ENCODE measurements at regions not wholly inside any gene's neighbourhood (a gene's known extent, or its start where the extent isn't known, plus 50 kb on each side); places are given as distances from the start of the nearest gene placed in this dataset.

DNA sequence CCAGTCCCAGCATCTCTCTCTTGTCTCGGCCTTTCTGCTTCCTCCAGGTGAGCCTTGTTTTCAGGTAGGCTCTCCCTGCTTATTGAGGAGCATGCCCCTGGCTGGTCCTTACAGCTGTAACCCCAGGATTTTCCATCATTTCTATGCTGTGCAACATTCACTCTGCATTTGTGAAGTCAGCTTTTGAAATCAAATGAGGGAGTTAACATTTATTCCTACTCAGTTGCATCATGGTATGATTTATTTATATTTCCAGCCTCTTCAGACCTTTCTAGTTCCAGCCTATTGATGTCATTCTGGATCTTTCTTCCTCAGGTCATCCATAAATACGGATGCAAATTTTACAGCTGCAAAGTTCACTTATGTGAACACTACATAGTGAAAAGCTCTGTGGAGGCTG lies 755.6 kb downstream of the TYW1 start:
- H3K9me3 ChIP-seq (ENCODE audit: control insufficient read depth, low read length) = no peaks in the 10 kb centered on the region
- DNase-seq = no peak

DNA sequence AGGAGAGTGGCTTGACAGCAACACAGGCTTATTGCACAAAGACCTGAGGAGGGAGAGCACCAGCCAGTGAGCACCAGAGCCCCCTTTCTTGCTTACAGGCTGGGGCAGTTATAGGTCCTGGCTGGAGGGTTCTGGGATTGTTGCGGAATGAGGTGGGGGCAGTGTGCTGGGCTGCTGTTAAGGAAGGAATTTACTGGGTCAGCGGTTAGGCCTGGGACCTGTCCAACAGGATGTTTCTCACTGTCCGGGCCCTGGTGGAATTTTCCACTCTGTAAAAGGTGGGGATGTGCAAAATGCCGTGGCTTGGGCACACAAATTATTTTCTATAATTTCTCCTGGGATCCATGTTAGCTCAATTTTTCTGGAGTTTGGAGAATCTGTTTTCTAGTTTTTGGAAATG lies 757.3 kb downstream of the TYW1 start:
- Histone ChIP-seq H3K4me3 (ENCODE audit: insufficient read depth, low read depth, low read length, poor library complexity, severe bottlenecking) (no peak overlapping the region), H3K27me3 (replicated peaks; ENCODE audit: control insufficient read depth, insufficient read depth, low read length, poor library complexity, severe bottlenecking) (no peaks in the 10 kb centered on the region), H3K4me1 (ENCODE audit: control insufficient read depth, insufficient read depth, low read length, poor library complexity, severe bottlenecking) (no peaks in the 10 kb centered on the region), H3K36me3 (ENCODE audit: control insufficient read depth, insufficient read depth, low read length) (no peaks in the 10 kb centered on the region), H3K27ac (ENCODE audit: insufficient read depth, low read length, poor library complexity, severe bottlenecking) (no peak overlapping the region), H3K9me3 (ENCODE audit: control insufficient read depth, low read length) (no peaks in the 10 kb centered on the region)
- DNase-seq = no peak

More for the DNA sequence above, 755.6 kb downstream of the TYW1 start:
- Histone ChIP-seq H3K27ac (ENCODE audit: insufficient read depth, low read length, poor library complexity, severe bottlenecking) (no peak overlapping the region), H3K27me3 (replicated peaks; ENCODE audit: control insufficient read depth, insufficient read depth, low read length, poor library complexity, severe bottlenecking) (no peaks in the 10 kb centered on the region), H3K4me3 (ENCODE audit: insufficient read depth, low read depth, low read length, poor library complexity, severe bottlenecking) (no peak overlapping the region), H3K4me1 (ENCODE audit: control insufficient read depth, insufficient read depth, low read length, poor library complexity, severe bottlenecking) (no peaks in the 10 kb centered on the region), H3K36me3 (ENCODE audit: control insufficient read depth, insufficient read depth, low read length) (no peaks in the 10 kb centered on the region)

DNA sequence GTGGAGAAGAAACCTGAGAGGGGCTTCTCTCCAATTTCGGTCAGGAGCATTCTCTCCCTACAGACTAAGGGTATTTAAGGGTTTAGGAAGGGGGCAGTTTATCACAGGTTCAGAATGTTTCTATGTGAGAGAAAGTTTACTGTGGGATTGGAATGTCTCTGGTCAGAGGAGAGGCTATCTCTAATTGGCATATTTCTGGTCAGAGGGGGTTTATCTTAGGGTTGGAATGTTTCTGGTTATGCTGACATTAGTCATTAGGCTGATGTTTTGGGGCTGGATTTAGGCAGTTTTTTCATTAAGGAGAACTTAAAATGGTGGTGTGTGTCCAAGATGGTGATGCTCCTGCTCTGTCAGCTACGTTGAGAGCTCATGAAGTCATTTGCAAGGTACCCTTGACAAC lies 758.0 kb downstream of the TYW1 start:
- no peak for DNase-seq
- no peaks in the 10 kb centered on the region for H3K36me3 ChIP-seq (ENCODE audit: control insufficient read depth, insufficient read depth, low read length)
- no peaks in the 10 kb centered on the region for H3K9me3 ChIP-seq (ENCODE audit: control insufficient read depth, low read length)
- H3K4me1 ChIP-seq (ENCODE audit: control insufficient read depth, insufficient read depth, low read length, poor library complexity, severe bottlenecking) = no peaks in the 10 kb centered on the region
- no peaks in the 10 kb centered on the region for H3K27me3 ChIP-seq (replicated peaks; ENCODE audit: control insufficient read depth, insufficient read depth, low read length, poor library complexity, severe bottlenecking)
- no peak overlapping the region for H3K4me3 ChIP-seq (ENCODE audit: insufficient read depth, low read depth, low read length, poor library complexity, severe bottlenecking)
- H3K27ac ChIP-seq (ENCODE audit: insufficient read depth, low read length, poor library complexity, severe bottlenecking) = no peak overlapping the region

DNA sequence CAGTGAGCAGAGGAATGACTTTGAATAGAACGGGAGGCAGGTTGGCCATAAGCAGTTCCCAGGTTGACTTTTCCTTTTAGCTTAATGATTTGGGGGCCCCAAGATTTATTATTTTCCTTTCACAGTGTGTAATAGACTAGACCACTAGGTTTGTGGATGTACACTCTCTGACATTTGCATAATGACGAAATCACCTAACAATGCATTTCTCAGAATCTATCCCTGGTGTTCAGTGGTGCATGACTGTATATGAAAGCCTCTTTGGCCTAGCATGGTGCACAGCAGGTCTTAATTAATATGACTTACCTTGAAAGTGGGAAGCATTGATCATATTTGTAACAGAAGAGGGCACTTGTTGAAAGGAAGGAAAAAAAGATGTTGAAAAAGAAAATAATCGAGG lies 761.9 kb downstream of the TYW1 start:
- DNase-seq = no peak
- H3K4me3 ChIP-seq (ENCODE audit: insufficient read depth, low read depth, low read length, poor library complexity, severe bottlenecking) = no peak overlapping the region

DNA sequence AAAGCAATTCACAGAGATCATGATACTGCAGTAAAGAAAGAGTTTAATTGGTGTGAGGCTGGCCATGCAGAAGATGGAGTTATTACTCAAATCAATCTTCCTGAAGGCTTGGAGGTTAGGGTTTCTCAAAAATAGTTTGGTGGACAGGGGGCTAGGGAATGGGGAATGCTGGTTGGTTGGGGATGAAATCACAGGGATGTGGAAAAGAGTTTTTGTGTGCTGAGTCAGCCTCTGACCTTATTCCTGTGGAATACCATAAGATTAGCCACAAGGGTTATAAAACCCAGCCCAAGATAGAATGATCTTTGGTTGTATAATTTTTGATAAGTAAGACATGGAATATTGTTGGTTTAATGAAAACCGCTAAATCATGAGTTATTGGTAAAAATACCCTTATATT lies 764.3 kb downstream of the TYW1 start:
- Histone ChIP-seq H3K27ac (ENCODE audit: insufficient read depth, low read length, poor library complexity, severe bottlenecking) (no peak overlapping the region), H3K4me3 (ENCODE audit: insufficient read depth, low read depth, low read length, poor library complexity, severe bottlenecking) (no peak overlapping the region), H3K27me3 (replicated peaks; ENCODE audit: control insufficient read depth, insufficient read depth, low read length, poor library complexity, severe bottlenecking) (no peaks in the 10 kb centered on the region), H3K9me3 (ENCODE audit: control insufficient read depth, low read length) (no peaks in the 10 kb centered on the region), H3K4me1 (ENCODE audit: control insufficient read depth, insufficient read depth, low read length, poor library complexity, severe bottlenecking) (no peaks in the 10 kb centered on the region), H3K36me3 (ENCODE audit: control insufficient read depth, insufficient read depth, low read length) (no peaks in the 10 kb centered on the region)
- no peak for DNase-seq

More for the DNA sequence above, 761.9 kb downstream of the TYW1 start:
- H3K27ac ChIP-seq (ENCODE audit: insufficient read depth, low read length, poor library complexity, severe bottlenecking) = no peak overlapping the region
- no peaks in the 10 kb centered on the region for H3K4me1 ChIP-seq (ENCODE audit: control insufficient read depth, insufficient read depth, low read length, poor library complexity, severe bottlenecking)
- no peaks in the 10 kb centered on the region for H3K36me3 ChIP-seq (ENCODE audit: control insufficient read depth, insufficient read depth, low read length)
- no peaks in the 10 kb centered on the region for H3K27me3 ChIP-seq (replicated peaks; ENCODE audit: control insufficient read depth, insufficient read depth, low read length, poor library complexity, severe bottlenecking)
- no peaks in the 10 kb centered on the region for H3K9me3 ChIP-seq (ENCODE audit: control insufficient read depth, low read length)

DNA sequence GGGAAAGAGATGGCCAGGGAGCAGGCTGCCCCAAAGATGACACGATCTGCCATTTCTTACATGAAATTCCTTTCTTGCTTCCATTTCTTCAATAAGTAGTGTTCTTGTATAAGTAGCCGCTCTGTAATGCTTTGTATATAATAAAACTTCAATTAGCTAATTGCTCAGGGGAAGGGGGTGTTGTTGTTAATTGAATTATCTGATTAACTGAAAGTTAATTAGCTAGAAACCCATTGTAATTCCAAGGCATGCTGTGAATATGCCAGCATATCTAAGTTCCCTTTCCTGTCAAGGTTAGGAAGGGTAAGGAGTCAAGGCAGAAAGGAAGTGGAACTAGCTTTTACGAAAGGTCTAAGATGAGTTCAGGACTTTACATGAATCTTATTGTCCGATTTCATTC lies 765.9 kb downstream of the TYW1 start:
- no peak overlapping the region for H3K27ac ChIP-seq (ENCODE audit: insufficient read depth, low read length, poor library complexity, severe bottlenecking)
- no peaks in the 10 kb centered on the region for H3K4me1 ChIP-seq (ENCODE audit: control insufficient read depth, insufficient read depth, low read length, poor library complexity, severe bottlenecking)
- DNase-seq = no peak
- no peaks in the 10 kb centered on the region for H3K9me3 ChIP-seq (ENCODE audit: control insufficient read depth, low read length)
- no peak overlapping the region for H3K4me3 ChIP-seq (ENCODE audit: insufficient read depth, low read depth, low read length, poor library complexity, severe bottlenecking)
- H3K36me3 ChIP-seq (ENCODE audit: control insufficient read depth, insufficient read depth, low read length) = no peaks in the 10 kb centered on the region
- H3K27me3 ChIP-seq (replicated peaks; ENCODE audit: control insufficient read depth, insufficient read depth, low read length, poor library complexity, severe bottlenecking) = no peaks in the 10 kb centered on the region

DNA sequence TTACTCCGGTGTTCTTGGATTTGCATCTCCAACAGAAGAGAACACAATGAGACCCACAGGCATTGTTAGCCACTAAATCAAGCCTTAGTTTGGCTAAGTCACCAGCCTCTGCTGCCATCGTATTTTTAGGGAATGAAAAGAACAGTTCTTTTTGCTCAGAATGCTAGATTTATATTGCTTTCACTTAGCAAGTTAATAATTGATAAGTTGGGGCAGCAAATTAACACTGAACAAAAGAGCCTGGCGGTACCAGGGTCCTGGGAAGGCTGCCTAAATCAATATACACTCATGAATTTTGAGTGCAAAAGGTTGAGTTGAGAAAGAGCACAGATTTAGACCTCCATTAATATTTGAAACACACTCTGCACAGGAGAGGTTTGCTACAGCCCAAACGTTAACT lies 767.7 kb downstream of the TYW1 start:
- Histone ChIP-seq H3K4me3 (ENCODE audit: insufficient read depth, low read depth, low read length, poor library complexity, severe bottlenecking) (no peak overlapping the region), H3K9me3 (ENCODE audit: control insufficient read depth, low read length) (no peaks in the 10 kb centered on the region), H3K4me1 (ENCODE audit: control insufficient read depth, insufficient read depth, low read length, poor library complexity, severe bottlenecking) (no peaks in the 10 kb centered on the region), H3K36me3 (ENCODE audit: control insufficient read depth, insufficient read depth, low read length) (no peaks in the 10 kb centered on the region), H3K27me3 (replicated peaks; ENCODE audit: control insufficient read depth, insufficient read depth, low read length, poor library complexity, severe bottlenecking) (no peaks in the 10 kb centered on the region), H3K27ac (ENCODE audit: insufficient read depth, low read length, poor library complexity, severe bottlenecking) (no peak overlapping the region)
- no peak for DNase-seq

DNA sequence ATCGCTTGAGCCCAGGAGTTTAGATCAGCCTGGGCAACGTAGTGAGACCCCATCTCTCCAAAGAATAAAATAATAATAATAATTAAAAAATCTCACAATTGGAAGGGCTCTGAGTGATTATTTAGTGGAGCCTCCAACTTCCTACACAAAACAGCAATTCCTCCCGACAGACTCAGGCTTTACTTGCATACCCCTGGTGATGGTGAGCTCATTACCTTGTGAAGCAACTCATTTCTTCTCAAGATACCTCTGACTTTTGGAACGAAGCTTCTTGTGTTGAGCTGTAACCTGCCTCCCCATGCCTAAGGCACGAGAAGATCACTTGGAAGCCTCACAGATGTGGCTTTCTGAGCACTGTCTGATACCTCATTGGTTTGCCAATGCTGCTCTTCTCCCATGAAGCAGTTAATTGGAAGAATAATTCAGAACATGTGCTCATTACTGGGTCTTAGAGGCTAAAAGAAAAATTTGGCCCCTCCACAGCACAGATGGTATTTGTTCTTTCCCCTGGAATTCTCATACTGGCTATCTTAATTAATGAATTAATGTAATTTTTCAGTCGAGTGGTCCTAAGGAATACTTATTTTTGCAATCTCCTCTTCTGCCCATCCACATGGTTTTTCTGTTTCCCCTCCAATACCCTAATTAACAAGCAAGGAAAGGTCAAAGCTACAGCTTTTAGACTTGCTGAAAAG lies 769.0 kb downstream of the TYW1 start:
- H3K9me3 ChIP-seq (ENCODE audit: control insufficient read depth, low read length) = no peaks in the 10 kb centered on the region
- H3K27ac ChIP-seq (ENCODE audit: insufficient read depth, low read length, poor library complexity, severe bottlenecking) = no peak overlapping the region
- H3K27me3 ChIP-seq (replicated peaks; ENCODE audit: control insufficient read depth, insufficient read depth, low read length, poor library complexity, severe bottlenecking) = no peaks in the 10 kb centered on the region
- no peaks in the 10 kb centered on the region for H3K4me1 ChIP-seq (ENCODE audit: control insufficient read depth, insufficient read depth, low read length, poor library complexity, severe bottlenecking)
- no peaks in the 10 kb centered on the region for H3K36me3 ChIP-seq (ENCODE audit: control insufficient read depth, insufficient read depth, low read length)
- no peak for DNase-seq
- H3K4me3 ChIP-seq (ENCODE audit: insufficient read depth, low read depth, low read length, poor library complexity, severe bottlenecking) = no peak overlapping the region

DNA sequence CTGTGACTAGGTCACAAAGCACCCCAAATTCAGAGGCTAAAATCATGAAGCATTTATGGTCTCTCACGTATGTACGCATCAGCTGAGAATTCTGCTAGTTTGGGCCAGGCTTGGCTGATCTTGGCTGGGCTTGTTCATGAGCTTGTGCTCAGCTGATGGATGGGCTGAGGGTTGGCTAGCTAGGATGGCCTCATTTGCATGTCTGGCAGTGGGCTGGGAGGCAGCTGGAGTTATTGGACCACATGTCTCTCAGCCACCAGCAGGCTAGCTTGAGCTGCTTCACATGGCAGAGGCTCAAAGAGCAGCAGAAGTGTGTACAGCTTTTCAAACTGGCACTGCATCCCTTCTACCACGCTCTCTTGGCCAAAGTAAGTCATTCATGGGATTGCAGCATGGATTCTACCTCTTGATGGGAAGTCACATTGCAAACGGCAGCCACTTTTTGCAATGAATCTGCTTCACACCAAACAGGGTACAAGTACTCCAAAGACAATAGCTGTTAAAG lies 770.3 kb downstream of the TYW1 start:
- no peaks in the 10 kb centered on the region for H3K27me3 ChIP-seq (replicated peaks; ENCODE audit: control insufficient read depth, insufficient read depth, low read length, poor library complexity, severe bottlenecking)
- no peaks in the 10 kb centered on the region for H3K4me1 ChIP-seq (ENCODE audit: control insufficient read depth, insufficient read depth, low read length, poor library complexity, severe bottlenecking)
- DNase-seq = no peak
- H3K4me3 ChIP-seq (ENCODE audit: insufficient read depth, low read depth, low read length, poor library complexity, severe bottlenecking) = no peak overlapping the region
- no peaks in the 10 kb centered on the region for H3K36me3 ChIP-seq (ENCODE audit: control insufficient read depth, insufficient read depth, low read length)
- H3K27ac ChIP-seq (ENCODE audit: insufficient read depth, low read length, poor library complexity, severe bottlenecking) = no peak overlapping the region
- no peaks in the 10 kb centered on the region for H3K9me3 ChIP-seq (ENCODE audit: control insufficient read depth, low read length)

DNA sequence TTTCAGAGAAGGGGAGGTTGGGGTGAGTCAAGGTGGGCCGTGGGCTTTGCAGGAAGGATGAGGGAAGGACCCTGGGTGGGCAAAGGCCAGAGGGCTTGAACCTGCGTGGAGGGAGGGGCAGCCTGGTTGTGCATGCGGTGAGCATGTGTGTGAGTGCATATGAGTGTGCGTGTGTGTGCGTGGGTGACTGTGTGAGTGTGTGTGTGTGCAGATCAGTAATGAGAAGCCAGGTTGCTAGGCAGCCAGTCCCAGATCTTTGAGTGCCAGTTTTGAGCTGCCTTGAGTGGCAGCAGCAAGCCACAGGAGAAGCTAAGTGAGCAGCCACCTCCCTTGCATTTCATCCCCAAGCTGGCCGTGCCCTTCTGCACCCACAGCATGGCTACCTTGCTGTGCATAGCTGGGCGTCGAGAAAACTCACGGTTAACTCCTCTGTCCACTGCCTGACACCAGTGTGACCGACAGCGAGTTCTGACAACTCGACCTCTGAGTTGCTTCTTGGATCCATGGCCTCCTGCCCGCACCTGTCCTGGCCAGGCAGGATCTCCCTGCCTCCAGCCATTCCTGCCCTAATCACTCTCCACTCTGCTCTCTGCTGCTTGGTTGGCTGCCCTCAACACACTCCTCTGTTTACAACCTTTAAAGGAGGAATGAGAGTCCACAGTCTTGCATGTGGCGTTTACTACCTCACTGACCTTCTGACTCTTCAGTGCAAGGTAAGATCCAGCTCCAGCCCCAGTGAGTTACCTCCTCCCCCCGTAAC lies 775.4 kb downstream of the TYW1 start:
- Histone ChIP-seq H3K36me3 (ENCODE audit: control insufficient read depth, insufficient read depth, low read length) (no peaks in the 10 kb centered on the region), H3K4me1 (ENCODE audit: control insufficient read depth, insufficient read depth, low read length, poor library complexity, severe bottlenecking) (no peaks in the 10 kb centered on the region), H3K27me3 (replicated peaks; ENCODE audit: control insufficient read depth, insufficient read depth, low read length, poor library complexity, severe bottlenecking) (no peaks in the 10 kb centered on the region), H3K4me3 (ENCODE audit: insufficient read depth, low read depth, low read length, poor library complexity, severe bottlenecking) (no peak overlapping the region), H3K9me3 (ENCODE audit: control insufficient read depth, low read length) (no peaks in the 10 kb centered on the region), H3K27ac (ENCODE audit: insufficient read depth, low read length, poor library complexity, severe bottlenecking) (no peak overlapping the region)
- DNase-seq = no peak
